SU-DHL-6 (cell line): ENCODE measurements at regions not wholly inside any gene's neighbourhood (a gene's known extent, or its start where the extent isn't known, plus 50 kb on each side); places are given as distances from the start of the nearest gene placed in this dataset.
A peak's percentile ranks its signal among the peaks of the same experiment; 100 is the strongest.

Source experiments
- EZH2phosphoT487 ChIP-seq: fragments of 200-600 bp; sonication (generic), shearing (Covaris generic); conservative IDR thresholded peaks from 2 replicates; pipeline ENCODE4 v1.6.1; 2018; ENCODE audit warnings: mild to moderate bottlenecking, antibody characterized with exemption, low read length, moderate library complexity, mixed read lengths
- TF ChIP-seq, protein P1 (sequence below): fragments of 200-600 bp; sonication (generic); IDR thresholded peaks from one replicate; pipeline ENCODE4 v1.5.1; 2017; ENCODE audit warnings: antibody characterized with exemption, mild to moderate bottlenecking, low read length, moderate library complexity; ENCODE audit not compliant: insufficient read depth, poor library complexity, severe bottlenecking

- TF ChIP-seq, protein P1, sequence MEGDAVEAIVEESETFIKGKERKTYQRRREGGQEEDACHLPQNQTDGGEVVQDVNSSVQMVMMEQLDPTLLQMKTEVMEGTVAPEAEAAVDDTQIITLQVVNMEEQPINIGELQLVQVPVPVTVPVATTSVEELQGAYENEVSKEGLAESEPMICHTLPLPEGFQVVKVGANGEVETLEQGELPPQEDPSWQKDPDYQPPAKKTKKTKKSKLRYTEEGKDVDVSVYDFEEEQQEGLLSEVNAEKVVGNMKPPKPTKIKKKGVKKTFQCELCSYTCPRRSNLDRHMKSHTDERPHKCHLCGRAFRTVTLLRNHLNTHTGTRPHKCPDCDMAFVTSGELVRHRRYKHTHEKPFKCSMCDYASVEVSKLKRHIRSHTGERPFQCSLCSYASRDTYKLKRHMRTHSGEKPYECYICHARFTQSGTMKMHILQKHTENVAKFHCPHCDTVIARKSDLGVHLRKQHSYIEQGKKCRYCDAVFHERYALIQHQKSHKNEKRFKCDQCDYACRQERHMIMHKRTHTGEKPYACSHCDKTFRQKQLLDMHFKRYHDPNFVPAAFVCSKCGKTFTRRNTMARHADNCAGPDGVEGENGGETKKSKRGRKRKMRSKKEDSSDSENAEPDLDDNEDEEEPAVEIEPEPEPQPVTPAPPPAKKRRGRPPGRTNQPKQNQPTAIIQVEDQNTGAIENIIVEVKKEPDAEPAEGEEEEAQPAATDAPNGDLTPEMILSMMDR, result peak; percentile 39
- no peak for TF ChIP-seq EZH2phosphoT487
Measured at GRCh38 chr7:142669074-142669654, 80.1 kb upstream of the PRSS1 start.
